Transverse colon (tissue), 3 donors: ENCODE measurements at regions not wholly inside any gene's neighbourhood (a gene's known extent, or its start where the extent isn't known, plus 50 kb on each side); places are given as distances from the start of the nearest gene placed in this dataset.

Source experiments
- CTCF ChIP-seq, 5 experiments: fragments of 200-600 bp in 3 of 5; fragments of 450-650 bp in 2 of 5; sonication (generic) in 3 of 5; IDR thresholded peaks; 1 replicate in 2 of 5; 2 replicates in 3 of 5; pipeline ENCODE4 v1.5.1; 2016 to 2017; ENCODE audit warnings: antibody characterized with exemption in 5 of 5, inconsistent platforms in 3 of 5, mild to moderate bottlenecking in 2 of 5, moderate library complexity in 1 of 5
- EP300 ChIP-seq: sonication (generic); formaldehyde crosslinking; IDR thresholded peaks from one replicate; pipeline ENCODE4 v1.6.1; 2017; ENCODE audit warnings: antibody characterized with exemption, low read depth
- POLR2A ChIP-seq: fragments of 450-650 bp; IDR thresholded peaks from one replicate; pipeline ENCODE4 v1.6.1; 2016; ENCODE audit warnings: antibody characterized with exemption, mild to moderate bottlenecking, moderate library complexity

- TF ChIP-seq CTCF (IDR thresholded peaks at IDR 0.05) (no peak), EP300 (no peak), POLR2A (no peak)
These were observed 139.9 kb upstream of the APC start for GRCh38 chr5:112597831-112598230.
